ENCODE measurements at regions not wholly inside any gene's neighbourhood (a gene's known extent, or its start where the extent isn't known, plus 50 kb on each side); places are given as distances from the start of the nearest gene placed in this dataset.

DNA sequence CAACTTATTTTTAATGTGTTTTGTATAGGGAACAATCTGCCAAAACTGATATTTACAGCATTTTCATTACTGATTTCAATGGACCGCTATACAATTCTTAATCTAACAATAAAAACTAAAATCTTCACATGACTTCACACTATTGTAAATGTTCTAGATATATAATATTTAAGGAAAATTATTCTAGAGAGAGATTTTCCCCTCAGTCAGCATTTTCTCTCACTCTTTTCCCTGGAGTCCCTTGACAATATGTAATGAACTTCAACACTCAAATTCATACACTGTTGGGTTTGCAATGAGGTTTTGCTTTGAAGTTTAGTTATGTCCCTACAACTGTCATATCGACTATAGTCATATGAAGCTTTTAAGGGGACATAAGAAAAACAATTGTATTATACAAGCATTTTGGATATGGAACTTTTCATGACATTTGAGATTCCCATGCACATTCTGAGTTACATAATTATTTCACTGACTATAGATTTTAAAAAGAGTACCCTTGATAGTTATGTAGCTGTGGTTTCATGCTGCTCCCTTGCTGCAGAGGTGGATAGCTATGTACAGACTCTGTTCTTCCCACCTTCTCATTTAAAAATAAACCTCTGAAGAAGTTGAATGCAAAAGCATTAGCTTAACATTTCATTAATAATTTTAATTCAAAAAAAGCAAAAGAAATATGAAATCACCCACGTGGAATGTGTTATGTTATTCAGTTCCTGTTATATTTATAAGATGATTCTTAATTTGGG is 338.5 kb downstream of the AKAIN1 start:
- Histone ChIP-seq H3K9me3 (replicated peaks) (no peaks in the 10 kb centered on the region; the same call in 1 of the 2 replicates), H3K27ac (no peak overlapping the region), H3K4me3 (no peak overlapping the region), H3K27me3 (replicated peaks) (no peaks in the 10 kb centered on the region), H3K4me1 (replicated peaks) (no peaks in the 10 kb centered on the region), H3K36me3 (no peaks in the 10 kb centered on the region)
- DNase-seq (ENCODE audit: low read depth in 1 of 2, low spot score in 2 of 2) = no peak

DNA sequence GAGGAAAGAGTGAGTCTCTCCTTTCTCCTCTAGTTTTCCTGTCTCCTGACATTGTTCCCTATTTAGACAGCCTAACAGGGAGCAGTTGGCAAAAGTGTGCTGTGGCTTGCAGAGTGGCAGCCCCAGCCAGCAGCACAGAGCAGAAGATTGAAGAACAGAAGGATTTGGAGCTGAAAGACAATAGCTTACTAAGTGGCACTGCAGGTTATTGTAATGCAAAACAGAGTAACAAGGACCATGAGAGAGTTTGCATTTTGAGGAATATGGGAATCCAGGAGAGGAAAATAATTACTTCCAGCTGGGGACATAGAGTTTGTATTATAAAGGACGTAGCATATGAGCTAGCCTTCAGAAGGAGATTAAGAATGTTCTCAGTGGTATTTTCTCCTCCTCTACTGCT is 342.4 kb downstream of the AKAIN1 start:
- no peak for DNase-seq (ENCODE audit: low read depth in 1 of 2, low spot score in 2 of 2)
- Histone ChIP-seq H3K4me1 (replicated peaks) (no peaks in the 10 kb centered on the region), H3K27ac (no peak overlapping the region), H3K9me3 (replicated peaks) (no peaks in the 10 kb centered on the region; the same call in 1 of the 2 replicates), H3K36me3 (no peaks in the 10 kb centered on the region), H3K4me3 (no peak overlapping the region), H3K27me3 (replicated peaks) (no peaks in the 10 kb centered on the region)

DNA sequence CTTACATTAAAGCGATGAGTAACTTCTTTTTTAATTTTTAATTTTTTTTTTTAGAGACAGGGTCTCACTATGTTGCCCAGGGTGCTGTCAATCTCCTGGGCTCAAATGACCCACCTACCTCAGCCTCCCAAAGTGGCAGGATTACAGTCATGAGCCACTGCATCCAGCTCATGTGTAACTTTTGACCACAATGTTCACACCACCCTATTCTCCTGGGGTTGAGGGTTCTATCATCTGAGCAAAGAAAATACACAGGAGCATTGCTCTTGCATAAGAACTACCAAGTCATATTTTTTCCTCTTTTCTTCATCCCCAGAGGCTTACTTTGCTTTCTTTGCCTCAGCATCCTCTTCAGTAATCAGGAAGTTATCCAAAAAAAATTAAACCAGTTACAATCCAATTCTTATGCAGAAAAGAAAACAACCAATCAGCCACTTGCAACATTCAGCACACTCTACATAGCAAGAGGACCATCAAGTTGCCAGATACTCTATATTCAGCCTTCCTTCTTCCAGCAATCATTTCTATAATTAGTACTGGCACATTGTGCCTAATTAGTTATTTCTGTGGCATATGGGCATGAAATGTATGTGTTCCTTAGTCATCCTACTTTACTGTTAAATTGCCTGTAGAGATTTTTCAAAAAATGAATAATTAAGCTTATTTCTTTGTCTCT is 345.6 kb downstream of the AKAIN1 start:
- no peak for DNase-seq (ENCODE audit: low read depth in 1 of 2, low spot score in 2 of 2)
- H3K27ac ChIP-seq = no peak overlapping the region
- H3K27me3 ChIP-seq (replicated peaks) = no peaks in the 10 kb centered on the region
- no peak overlapping the region for H3K4me3 ChIP-seq
- no peaks in the 10 kb centered on the region; the same call in 1 of the 2 replicates for H3K9me3 ChIP-seq (replicated peaks)
- no peaks in the 10 kb centered on the region for H3K36me3 ChIP-seq
- H3K4me1 ChIP-seq (replicated peaks) = no peaks in the 10 kb centered on the region

DNA sequence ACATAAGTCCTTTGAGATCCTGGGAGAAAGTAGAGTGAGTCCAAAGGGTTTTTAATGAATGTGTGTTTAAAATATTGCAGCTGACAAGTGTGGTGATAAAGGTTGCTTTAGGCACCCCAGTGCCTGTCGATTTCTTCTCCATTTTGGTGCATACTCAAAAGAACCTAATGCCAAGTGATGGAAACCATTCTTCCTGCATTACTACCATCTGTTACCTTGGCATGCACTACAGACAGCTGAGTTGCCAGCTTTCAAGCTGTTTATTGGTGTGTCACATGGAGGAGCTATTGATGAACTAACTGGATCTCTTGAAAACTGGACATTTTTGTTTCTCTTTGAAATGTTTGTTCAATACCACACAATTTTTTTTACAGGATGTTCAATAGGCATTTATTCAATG is 350.0 kb downstream of the AKAIN1 start:
- no peaks in the 10 kb centered on the region for H3K27me3 ChIP-seq (replicated peaks)
- DNase-seq (ENCODE audit: low read depth in 1 of 2, low spot score in 2 of 2) = no peak
- no peaks in the 10 kb centered on the region for H3K36me3 ChIP-seq
- H3K27ac ChIP-seq = no peak overlapping the region
- H3K4me1 ChIP-seq (replicated peaks) = no peaks in the 10 kb centered on the region
- 0 out of 2 replicates have a peak, but pooled peaks cover 2% of the 10 kb centered on the region for H3K9me3 ChIP-seq (replicated peaks)
- no peak overlapping the region for H3K4me3 ChIP-seq

DNA sequence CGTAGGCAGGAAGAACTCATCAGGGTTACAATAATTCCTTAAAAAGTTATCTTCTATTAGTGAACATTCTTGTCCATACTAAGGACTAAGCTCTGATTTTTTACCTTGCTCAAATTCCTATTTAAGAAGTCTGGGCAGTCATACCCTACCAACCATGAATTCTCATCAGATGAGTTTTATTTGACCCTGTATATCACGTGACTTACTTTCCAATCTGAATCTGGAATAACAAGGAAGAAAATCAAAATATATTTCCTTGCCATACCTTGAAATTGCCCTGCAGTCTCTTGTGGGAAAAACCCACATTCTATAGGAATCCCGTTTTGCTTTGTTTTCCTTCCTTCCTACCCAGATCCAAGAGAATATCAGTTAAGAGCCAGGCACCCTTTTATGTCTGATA is 352.7 kb downstream of the AKAIN1 start:
- Histone ChIP-seq H3K27me3 (replicated peaks) (no peaks in the 10 kb centered on the region), H3K4me3 (no peak overlapping the region), H3K4me1 (replicated peaks) (no peaks in the 10 kb centered on the region), H3K27ac (no peak overlapping the region), H3K36me3 (no peaks in the 10 kb centered on the region), H3K9me3 (replicated peaks) (0 out of 2 replicates have a peak, but pooled peaks cover 2% of the 10 kb centered on the region)
- DNase-seq (ENCODE audit: low read depth in 1 of 2, low spot score in 2 of 2) = no peak

DNA sequence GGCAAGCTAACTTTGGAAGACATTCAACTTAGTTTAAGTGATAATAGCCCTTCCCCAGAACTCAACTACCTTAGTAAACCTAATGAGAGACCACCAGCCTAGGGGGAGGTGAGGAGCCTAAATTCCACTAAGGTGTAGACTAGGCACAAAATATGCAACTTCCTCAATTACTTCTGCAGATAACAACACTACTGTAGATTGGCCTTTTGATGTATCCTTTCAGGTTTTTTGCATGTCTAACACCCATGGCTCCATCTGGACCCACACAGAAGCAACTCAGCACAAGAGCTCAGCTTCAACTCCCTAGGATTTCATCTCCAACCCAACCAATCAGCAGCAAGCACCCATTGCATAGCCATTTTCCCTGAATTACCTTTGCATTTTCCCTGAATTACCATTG is 353.3 kb downstream of the AKAIN1 start:
- no peaks in the 10 kb centered on the region for H3K27me3 ChIP-seq (replicated peaks)
- H3K36me3 ChIP-seq = no peaks in the 10 kb centered on the region
- H3K4me3 ChIP-seq = no peak overlapping the region
- H3K27ac ChIP-seq = no peak overlapping the region
- H3K9me3 ChIP-seq (replicated peaks) = 0 out of 2 replicates have a peak, but pooled peaks cover 2% of the 10 kb centered on the region
- no peak for DNase-seq (ENCODE audit: low read depth in 1 of 2, low spot score in 2 of 2)
- no peaks in the 10 kb centered on the region for H3K4me1 ChIP-seq (replicated peaks)

DNA sequence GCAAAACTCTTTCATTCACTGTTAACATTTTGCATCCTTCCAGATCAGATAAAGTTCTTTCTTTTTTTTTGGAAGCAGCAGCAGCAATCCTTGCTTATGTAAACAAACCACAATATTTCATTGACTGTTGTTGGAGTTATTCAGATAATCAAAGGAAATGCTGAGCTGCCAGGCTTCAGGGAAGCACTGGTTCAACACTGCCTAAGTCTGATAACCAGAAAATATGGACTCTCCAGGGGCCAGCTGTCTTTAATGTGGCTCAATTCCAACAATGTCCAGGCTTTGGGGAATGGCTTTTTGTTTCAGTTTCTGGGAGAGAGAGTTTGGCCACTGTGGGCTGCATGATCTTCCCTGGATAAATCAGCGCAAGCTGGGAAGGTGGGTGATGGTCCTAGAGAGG is 354.3 kb downstream of the AKAIN1 start:
- DNase-seq (ENCODE audit: low read depth in 1 of 2, low spot score in 2 of 2) = no peak
- no peak overlapping the region for H3K27ac ChIP-seq

DNA sequence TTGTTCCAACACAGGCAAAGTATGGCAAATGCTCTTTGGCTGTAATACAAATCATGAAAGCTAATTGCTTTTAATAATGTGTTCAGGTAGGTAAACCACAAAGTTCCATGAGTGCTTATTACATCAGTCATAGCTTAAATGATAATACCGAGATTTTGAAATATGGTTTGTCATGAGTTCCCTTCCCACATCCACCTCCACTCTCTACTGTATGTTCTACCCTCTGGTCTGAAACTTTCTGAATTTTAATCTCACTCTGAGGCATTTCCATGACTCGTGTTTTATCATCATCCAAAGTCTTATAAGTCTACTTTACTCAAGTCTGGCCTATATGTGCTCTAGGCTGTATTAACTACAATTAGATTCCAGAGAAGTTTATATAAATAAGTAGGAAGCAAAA is 354.8 kb downstream of the AKAIN1 start:
- Histone ChIP-seq H3K4me3 (no peak overlapping the region), H3K36me3 (no peaks in the 10 kb centered on the region), H3K9me3 (replicated peaks) (0 out of 2 replicates have a peak, but pooled peaks cover 2% of the 10 kb centered on the region), H3K27me3 (replicated peaks) (no peaks in the 10 kb centered on the region), H3K4me1 (replicated peaks) (no peaks in the 10 kb centered on the region), H3K27ac (no peak overlapping the region)
- no peak for DNase-seq (ENCODE audit: low read depth in 1 of 2, low spot score in 2 of 2)

More for the DNA sequence above, 354.3 kb downstream of the AKAIN1 start:
- Histone ChIP-seq H3K9me3 (replicated peaks) (0 out of 2 replicates have a peak, but pooled peaks cover 2% of the 10 kb centered on the region), H3K36me3 (no peaks in the 10 kb centered on the region), H3K4me1 (replicated peaks) (no peaks in the 10 kb centered on the region), H3K27me3 (replicated peaks) (no peaks in the 10 kb centered on the region), H3K4me3 (no peak overlapping the region)

DNA sequence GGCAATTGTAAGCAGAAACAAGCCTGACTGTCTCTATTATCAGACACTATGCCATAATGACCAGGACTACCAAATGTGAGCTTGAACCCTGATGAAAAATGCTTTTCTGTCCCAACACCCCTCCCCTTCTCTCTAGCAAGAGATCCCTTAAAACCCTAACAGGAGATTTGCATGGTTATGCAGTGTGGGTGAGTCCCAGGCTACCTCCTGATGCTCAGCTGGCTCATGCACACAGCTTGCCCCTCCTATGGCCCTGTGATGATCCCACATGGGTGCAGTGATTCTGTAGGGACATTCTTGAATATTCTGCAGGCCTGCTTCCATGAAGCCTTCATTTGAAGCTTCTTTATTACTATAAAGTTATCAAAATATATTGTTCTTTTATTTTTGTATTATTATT is 357.4 kb downstream of the AKAIN1 start:
- Histone ChIP-seq H3K9me3 (replicated peaks) (0 out of 2 replicates have a peak, but pooled peaks cover 2% of the 10 kb centered on the region), H3K27me3 (replicated peaks) (no peaks in the 10 kb centered on the region), H3K27ac (no peak overlapping the region)

DNA sequence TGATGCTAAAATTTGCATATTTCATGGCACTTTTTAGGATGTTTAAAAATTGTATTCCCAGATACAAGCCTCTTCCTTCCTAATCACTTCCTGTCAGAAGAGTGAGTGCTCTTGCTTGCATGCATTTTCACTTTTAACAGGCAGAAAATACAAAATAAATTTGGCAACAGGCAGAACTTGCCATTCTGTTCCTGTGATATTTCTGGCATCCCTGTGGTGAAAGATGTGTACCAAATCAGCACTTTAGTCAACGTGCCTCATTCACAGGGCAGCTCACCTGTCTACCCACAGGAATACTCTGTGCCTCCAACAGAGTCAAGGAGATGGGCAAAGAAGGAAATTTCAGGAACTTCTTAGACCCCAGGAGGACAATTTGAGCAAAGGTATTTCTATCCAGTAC is 360.9 kb downstream of the AKAIN1 start:
- H3K9me3 ChIP-seq (replicated peaks) = no peaks in the 10 kb centered on the region
- no peaks in the 10 kb centered on the region for H3K4me1 ChIP-seq (replicated peaks)
- no peak for DNase-seq (ENCODE audit: low read depth in 1 of 2, low spot score in 2 of 2)
- no peak overlapping the region for H3K27ac ChIP-seq
- H3K4me3 ChIP-seq = no peak overlapping the region
- H3K36me3 ChIP-seq = no peaks in the 10 kb centered on the region
- H3K27me3 ChIP-seq (replicated peaks) = no peaks in the 10 kb centered on the region

More for the DNA sequence above, 357.4 kb downstream of the AKAIN1 start:
- Histone ChIP-seq H3K4me3 (no peak overlapping the region), H3K4me1 (replicated peaks) (no peaks in the 10 kb centered on the region), H3K36me3 (no peaks in the 10 kb centered on the region)
- DNase-seq (ENCODE audit: low read depth in 1 of 2, low spot score in 2 of 2) = no peak

DNA sequence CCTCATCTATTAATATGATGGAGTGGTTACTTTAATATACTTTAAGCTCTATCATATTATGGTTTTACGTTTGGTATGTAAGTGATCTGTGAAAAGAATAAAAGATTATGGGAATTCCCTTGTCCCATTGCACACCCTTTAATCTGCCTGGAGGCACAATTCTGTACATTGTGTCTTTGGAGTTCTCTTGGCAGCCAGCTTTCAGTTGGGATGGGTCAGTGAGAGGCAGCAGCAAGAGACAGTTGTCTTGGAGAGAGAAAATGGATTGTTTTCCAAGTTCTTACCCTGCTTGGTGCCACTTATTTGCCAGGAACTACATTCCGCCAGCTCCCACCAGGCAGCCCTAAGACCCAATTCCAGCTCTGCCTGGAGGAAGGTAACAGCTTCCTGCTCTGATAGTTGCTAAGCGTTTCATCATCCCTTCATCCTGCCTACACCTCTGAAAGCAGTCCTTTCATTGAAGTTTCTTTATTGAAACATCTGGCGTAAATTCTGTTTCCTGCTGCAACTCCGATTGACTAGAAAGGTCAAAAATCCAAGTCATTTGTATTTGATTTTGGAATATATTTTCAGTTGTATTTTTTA is 365.2 kb downstream of the AKAIN1 start:
- Histone ChIP-seq H3K27ac (no peak overlapping the region), H3K27me3 (replicated peaks) (no peaks in the 10 kb centered on the region), H3K4me1 (replicated peaks) (no peaks in the 10 kb centered on the region), H3K4me3 (no peak overlapping the region), H3K36me3 (no peaks in the 10 kb centered on the region), H3K9me3 (replicated peaks) (no peaks in the 10 kb centered on the region)
- no peak for DNase-seq (ENCODE audit: low read depth in 1 of 2, low spot score in 2 of 2)

DNA sequence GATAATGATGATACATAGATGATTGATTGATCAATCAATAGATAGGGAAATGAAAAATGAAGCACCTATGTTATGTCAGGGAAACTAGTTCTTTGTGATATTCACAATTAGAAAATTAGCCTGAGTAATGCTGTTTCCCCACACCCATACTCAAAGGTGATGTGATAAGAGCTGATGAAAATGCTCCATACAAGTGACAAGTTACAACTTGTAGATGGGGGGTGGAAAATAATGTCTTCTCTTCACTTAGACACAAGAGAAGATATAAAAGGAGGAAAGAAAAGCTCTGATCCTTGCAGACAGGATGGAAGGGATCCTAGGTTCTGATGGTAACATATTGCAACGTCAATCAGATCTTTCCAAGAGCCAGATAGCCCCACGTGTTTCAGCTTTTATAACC is 365.9 kb downstream of the AKAIN1 start:
- H3K36me3 ChIP-seq = no peaks in the 10 kb centered on the region
- no peak overlapping the region for H3K4me3 ChIP-seq
- no peaks in the 10 kb centered on the region for H3K27me3 ChIP-seq (replicated peaks)
- DNase-seq (ENCODE audit: low read depth in 1 of 2, low spot score in 2 of 2) = no peak
- H3K27ac ChIP-seq = no peak overlapping the region
- no peaks in the 10 kb centered on the region for H3K4me1 ChIP-seq (replicated peaks)
- H3K9me3 ChIP-seq (replicated peaks) = no peaks in the 10 kb centered on the region

DNA sequence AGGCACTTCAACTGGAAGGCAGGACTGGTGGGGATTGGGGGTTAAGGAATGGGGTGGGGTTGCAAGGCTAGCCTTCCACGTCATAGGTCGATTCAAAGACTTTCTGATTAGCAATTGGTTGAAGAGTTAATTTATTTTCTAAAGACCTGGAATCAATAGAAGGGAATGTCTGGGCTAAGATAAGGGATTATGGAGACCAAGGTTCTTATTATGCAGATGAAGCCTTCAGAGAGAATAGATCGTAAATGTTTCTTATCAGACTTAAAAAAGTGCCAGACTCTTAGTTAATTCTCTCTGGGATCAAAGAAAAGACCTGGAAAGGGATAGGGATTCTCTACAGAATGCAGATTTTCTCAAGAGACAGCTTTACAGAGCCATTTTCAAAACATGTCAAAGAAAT is 368.0 kb upstream of the DLGAP1 start:
- DNase-seq (ENCODE audit: low read depth in 1 of 2, low spot score in 2 of 2) = no peak
- no peaks in the 10 kb centered on the region for H3K36me3 ChIP-seq
- H3K4me1 ChIP-seq (replicated peaks) = no peaks in the 10 kb centered on the region
- H3K9me3 ChIP-seq (replicated peaks) = no peaks in the 10 kb centered on the region
- no peak overlapping the region for H3K4me3 ChIP-seq
- H3K27me3 ChIP-seq (replicated peaks) = no peaks in the 10 kb centered on the region
- no peak overlapping the region for H3K27ac ChIP-seq

DNA sequence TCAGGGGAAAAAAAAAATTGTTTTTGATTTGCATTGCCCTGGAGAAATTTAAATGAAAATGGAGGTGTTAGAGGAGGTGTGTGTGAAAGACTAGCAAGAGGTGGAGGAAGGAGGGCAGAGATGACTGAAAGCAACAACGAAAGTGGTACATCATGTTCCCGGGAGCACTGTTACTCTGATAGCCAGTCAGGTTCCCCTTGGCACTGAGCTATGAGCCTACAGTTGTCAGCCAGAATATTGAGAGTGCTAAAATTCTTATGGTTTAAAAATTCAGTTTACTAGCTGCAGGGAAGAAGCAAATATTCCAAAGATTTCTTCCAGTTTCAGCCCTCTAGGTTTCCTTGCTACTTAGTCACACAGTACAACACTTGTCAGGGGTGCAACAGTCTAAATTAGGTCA is 366.7 kb upstream of the DLGAP1 start:
- Histone ChIP-seq H3K27me3 (replicated peaks) (no peaks in the 10 kb centered on the region), H3K27ac (no peak overlapping the region), H3K4me3 (no peak overlapping the region), H3K36me3 (no peaks in the 10 kb centered on the region), H3K4me1 (replicated peaks) (no peaks in the 10 kb centered on the region), H3K9me3 (replicated peaks) (no peaks in the 10 kb centered on the region; the same call in 1 of the 2 replicates)
- DNase-seq (ENCODE audit: low read depth in 1 of 2, low spot score in 2 of 2) = no peak
